GM12873 (cell line): ENCODE measurements at regions not wholly inside any gene's neighbourhood (a gene's known extent, or its start where the extent isn't known, plus 50 kb on each side); places are given as distances from the start of the nearest gene placed in this dataset.

Experiments used
- TF ChIP-seq, protein P1 (sequence below): IDR thresholded peaks from 2 replicates; pipeline ENCODE4 v1.5.1; 2012; ENCODE audit warnings: low read depth, mild to moderate bottlenecking, moderate library complexity, low read length, control low read depth; ENCODE audit not compliant: insufficient read depth; ENCODE audit errors: missing control alignments

DNA sequence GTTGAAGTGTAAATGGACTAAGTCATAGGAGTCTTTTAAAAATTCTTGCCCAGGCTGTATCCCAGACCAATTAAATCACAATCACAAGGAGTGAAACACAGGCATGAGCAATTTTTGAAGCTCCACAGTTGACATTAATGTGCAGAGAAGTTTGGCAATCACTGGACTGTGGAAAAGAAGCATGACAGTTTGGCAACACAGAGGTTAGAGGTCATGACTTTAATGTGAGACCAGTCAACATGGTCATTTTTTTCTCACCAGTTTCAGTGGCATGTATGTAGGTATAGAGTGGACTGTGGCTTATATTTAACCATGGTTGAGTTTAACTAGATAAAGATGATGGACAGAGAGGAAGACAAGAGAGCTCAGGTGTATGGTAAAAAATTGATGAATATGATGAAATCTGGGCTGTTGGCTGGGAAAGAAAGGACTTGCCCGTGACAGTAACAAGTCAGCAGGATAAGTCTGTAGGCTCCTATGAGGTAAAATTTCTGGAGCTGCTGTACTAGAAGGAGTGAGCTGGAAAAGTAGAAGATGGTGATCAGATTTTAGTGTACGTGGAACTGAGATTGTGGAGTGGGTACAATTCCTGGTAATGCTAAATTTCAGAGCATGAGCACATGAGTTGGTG, 432.2 kb upstream of the GHITM start:
- TF ChIP-seq, protein P1, sequence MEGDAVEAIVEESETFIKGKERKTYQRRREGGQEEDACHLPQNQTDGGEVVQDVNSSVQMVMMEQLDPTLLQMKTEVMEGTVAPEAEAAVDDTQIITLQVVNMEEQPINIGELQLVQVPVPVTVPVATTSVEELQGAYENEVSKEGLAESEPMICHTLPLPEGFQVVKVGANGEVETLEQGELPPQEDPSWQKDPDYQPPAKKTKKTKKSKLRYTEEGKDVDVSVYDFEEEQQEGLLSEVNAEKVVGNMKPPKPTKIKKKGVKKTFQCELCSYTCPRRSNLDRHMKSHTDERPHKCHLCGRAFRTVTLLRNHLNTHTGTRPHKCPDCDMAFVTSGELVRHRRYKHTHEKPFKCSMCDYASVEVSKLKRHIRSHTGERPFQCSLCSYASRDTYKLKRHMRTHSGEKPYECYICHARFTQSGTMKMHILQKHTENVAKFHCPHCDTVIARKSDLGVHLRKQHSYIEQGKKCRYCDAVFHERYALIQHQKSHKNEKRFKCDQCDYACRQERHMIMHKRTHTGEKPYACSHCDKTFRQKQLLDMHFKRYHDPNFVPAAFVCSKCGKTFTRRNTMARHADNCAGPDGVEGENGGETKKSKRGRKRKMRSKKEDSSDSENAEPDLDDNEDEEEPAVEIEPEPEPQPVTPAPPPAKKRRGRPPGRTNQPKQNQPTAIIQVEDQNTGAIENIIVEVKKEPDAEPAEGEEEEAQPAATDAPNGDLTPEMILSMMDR, result no peak

DNA sequence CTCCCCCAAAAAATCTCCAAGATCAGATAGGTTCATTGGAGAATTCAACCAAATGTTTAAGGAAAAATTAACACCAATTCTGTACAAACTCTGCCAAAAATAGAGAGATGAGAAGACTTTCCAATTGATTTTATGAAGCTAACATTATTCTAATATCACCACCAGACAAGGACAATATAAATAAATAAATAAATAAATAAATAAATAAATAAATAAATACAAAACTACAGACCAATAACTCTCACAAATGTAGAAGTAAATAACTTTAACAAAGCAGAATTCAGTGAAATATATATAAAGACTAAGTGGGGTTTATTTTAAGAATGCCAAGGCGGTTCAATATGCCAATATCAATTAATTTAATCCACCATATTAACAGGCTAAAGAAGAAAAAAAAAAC, 425.9 kb upstream of the GHITM start:
- TF ChIP-seq, protein P1, result no peak

DNA sequence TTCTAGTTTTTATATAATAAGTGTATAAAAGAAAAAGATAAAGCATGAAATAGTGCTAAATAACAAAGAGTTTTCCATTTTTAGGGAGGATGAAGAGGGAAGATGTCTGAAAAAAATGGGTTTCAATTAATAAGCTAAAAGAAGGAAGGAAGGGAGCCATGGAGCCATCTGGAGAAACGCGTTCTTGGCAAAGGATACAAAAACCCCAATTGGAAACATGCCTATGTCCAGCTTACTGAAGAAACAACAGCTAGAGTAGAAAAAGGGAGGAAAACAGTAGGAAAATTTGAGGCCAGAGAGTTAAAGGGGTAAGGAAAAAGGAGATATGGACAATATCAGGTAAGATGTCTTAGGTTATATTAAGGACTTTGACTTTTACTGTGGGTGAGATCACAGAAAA, 416.2 kb upstream of the GHITM start:
- TF ChIP-seq, protein P1, result no peak

DNA sequence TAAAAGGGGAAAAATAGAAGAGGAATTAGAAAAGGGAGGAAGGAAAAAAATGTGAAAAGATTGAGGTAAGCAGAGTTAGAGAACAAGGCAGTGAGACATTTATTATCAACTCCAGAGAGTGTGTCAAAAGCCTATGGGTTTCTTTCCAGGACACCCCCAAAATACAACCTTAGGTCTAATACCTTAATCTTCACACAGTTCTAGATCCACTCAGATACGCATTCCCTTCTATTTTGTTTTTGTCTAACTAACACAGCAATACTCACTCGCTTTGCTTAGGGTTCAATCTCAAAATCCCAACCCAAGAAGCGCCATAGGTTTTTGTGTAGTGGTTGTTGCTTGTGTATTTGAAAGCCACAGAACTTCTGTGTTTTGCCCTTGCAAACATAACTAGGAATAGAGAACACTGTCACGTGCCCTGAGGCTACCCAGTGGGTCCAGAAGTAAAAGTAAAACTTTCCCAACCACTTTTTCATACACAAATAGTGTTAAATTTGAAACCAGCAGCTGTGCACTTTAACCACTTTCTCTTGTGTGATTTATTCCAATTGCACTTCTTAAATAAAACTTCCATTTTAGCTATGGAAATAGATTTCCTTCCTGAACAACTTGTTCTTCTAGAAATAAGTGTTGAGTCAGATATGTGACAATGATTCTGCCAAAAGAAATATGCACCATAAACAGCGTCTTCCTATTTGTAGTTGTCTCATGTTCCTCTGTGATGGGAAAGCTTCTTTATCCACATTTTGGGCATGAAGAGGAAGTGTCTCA, 414.7 kb upstream of the GHITM start:
- TF ChIP-seq, protein P1, result no peak

DNA sequence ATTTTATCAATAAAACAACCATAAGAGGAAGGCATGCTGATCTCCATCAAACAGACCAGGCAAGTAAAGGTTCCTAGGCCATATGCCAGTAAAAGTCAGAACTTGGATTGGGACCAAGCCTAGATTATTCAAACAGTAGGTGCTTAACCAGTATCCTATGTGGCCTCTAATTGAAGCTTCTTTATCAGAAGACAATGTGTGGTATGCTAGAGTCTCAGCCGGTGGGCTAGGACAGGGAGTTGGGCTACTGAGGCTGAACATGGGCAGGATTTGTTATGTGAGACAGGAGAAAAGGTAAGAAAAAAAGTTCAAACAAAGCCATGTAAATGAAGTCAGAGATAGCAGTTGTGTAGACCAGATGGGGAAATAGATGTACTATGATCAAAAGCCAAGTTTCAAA, 413.7 kb upstream of the GHITM start:
- TF ChIP-seq, protein P1, result no peak

DNA sequence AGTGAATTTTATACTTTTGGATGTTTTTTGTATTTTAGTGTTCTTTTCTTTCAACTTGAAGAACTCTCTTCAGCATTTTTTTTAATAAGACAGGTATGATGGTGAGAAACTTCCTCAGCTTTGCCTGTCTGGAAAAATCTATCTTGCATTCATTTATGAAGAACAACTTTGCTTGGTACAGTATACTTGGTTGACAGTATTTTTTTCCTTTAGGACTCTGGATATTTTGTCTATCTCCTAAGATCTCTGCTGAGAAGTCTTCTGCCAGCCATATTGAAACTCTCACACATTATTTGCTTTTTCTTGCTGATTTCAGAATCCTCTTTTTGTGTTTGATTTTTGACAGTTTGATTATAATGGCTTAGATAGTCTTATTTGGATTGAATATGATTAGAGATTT, 405.0 kb upstream of the GHITM start:
- TF ChIP-seq, protein P1, result no peak

DNA sequence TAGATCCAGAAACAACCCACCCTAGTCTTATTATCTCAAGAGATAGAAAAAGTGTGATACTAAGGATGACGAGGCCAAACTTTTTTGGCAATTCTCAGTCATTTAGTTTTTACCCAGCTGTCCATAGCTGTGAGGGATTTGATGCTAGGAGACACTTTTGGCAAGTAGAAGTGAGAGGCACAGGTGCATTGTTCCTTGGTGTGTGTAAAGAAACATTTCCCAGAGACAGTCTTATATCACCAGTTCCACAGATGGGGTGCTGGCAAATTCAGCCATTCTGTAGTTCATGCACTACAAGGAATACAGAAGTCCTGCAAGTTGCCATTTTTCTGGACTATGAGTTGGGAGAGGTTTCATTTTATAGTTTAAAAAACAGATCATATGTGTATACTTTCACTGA, 403.3 kb upstream of the GHITM start:
- TF ChIP-seq, protein P1, result no peak
